SU-DHL-6 (cell line): ENCODE measurements at regions not wholly inside any gene's neighbourhood (a gene's known extent, or its start where the extent isn't known, plus 50 kb on each side); places are given as distances from the start of the nearest gene placed in this dataset.

Experiments
- CTCF ChIP-seq: fragments of 200-600 bp; sonication (generic); IDR thresholded peaks from one replicate; pipeline ENCODE4 v1.5.1; 2017; ENCODE audit warnings: antibody characterized with exemption, mild to moderate bottlenecking, low read length, moderate library complexity; ENCODE audit not compliant: insufficient read depth, poor library complexity, severe bottlenecking
- EZH2phosphoT487 ChIP-seq: fragments of 200-600 bp; sonication (generic), shearing (Covaris generic); conservative IDR thresholded peaks from 2 replicates; pipeline ENCODE4 v1.6.1; 2018; ENCODE audit warnings: mild to moderate bottlenecking, antibody characterized with exemption, low read length, moderate library complexity, mixed read lengths

GRCh38 chr10:58107506-58107905, 160.2 kb downstream of the IPMK start:
- TF ChIP-seq CTCF (no peak), EZH2phosphoT487 (no peak)
